ENCODE measurements at regions not wholly inside any gene's neighbourhood (a gene's known extent, or its start where the extent isn't known, plus 50 kb on each side); places are given as distances from the start of the nearest gene placed in this dataset.

GRCh38 chr11:45517171-45517770, 148.2 kb downstream of the CHST1 start:
- no peaks in the 10 kb centered on the region for H3K27me3 Mint-ChIP-seq (ENCODE audit: low read depth)
- no peak overlapping the region for H3K4me3 Mint-ChIP-seq
- ATAC-seq = no peak
- H3K9me3 Mint-ChIP-seq = no peaks in the 10 kb centered on the region
- H3K4me1 Mint-ChIP-seq (ENCODE audit: low read depth) = no peaks in the 10 kb centered on the region
- no peak for DNase-seq
- H3K36me3 Mint-ChIP-seq (ENCODE audit: insufficient read depth) = no peaks in the 10 kb centered on the region

- H3K4me3 Mint-ChIP-seq = no peak overlapping the region
- peaks cover 2% of the 10 kb centered on the region for H3K27me3 Mint-ChIP-seq (ENCODE audit: low read depth)
- H3K36me3 Mint-ChIP-seq (ENCODE audit: insufficient read depth) = no peaks in the 10 kb centered on the region
- H3K4me1 Mint-ChIP-seq (ENCODE audit: low read depth) = no peaks in the 10 kb centered on the region
- no peaks in the 10 kb centered on the region for H3K9me3 Mint-ChIP-seq
- DNase-seq (no peak), ATAC-seq (no peak)
Measured at GRCh38 chr11:45513821-45514340, 151.5 kb downstream of the CHST1 start.

DNA sequence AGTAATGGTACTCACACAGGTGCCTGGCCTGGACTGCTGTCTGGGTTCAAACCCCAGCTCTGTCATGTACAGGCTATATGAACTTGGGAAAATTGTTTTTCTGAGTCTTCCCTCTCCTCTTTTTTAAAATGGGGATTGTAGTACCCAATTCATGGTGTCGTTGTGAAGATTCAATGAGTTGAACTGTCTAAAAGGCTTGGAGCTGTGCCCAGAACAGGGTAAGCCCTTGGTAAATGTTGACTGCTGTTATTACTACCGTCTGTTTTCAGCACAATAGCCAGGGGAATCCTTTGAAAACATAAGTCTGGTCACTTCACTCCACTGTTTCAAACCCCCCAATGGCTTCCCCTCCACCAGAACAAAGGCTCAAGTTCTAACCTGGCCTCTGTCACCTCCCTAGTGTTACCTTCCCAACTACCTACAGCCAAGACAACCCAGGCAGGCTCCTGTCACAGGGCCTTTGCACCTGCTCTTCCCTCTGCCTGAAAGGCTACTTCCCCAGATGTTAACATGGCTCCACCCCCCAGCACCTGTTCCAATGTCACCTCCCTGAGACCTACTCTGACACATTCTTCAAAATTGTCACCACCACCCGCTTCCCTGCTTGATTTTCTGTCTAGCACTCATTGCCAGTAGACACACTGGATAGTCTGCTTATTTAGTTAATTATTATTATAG, 152.8 kb downstream of the CHST1 start:
- H3K4me3 Mint-ChIP-seq = no peak overlapping the region
- DNase-seq (no peak), ATAC-seq (no peak)
- H3K27me3 Mint-ChIP-seq (ENCODE audit: low read depth) = peaks cover 2% of the 10 kb centered on the region
- H3K9me3 Mint-ChIP-seq = no peaks in the 10 kb centered on the region
- no peaks in the 10 kb centered on the region for H3K4me1 Mint-ChIP-seq (ENCODE audit: low read depth)
- H3K36me3 Mint-ChIP-seq (ENCODE audit: insufficient read depth) = no peaks in the 10 kb centered on the region

- Mint-ChIP-seq H3K36me3 (ENCODE audit: insufficient read depth) (no peaks in the 10 kb centered on the region), H3K9me3 (no peaks in the 10 kb centered on the region), H3K27me3 (ENCODE audit: low read depth) (peaks cover 2% of the 10 kb centered on the region), H3K4me1 (ENCODE audit: low read depth) (no peaks in the 10 kb centered on the region), H3K4me3 (no peak overlapping the region)
- no peak for ATAC-seq
- DNase-seq = no peak
Measured at GRCh38 chr11:45511566-45511965, 153.9 kb downstream of the CHST1 start.

GRCh38 chr11:45507916-45508315, 157.5 kb downstream of the CHST1 start:
- ATAC-seq = no peak
- DNase-seq = no peak
- H3K4me1 Mint-ChIP-seq (ENCODE audit: low read depth) = no peaks in the 10 kb centered on the region
- H3K36me3 Mint-ChIP-seq (ENCODE audit: insufficient read depth) = no peaks in the 10 kb centered on the region
- H3K9me3 Mint-ChIP-seq = peaks cover 5% of the 10 kb centered on the region
- H3K27me3 Mint-ChIP-seq (ENCODE audit: low read depth) = peaks cover 2% of the 10 kb centered on the region
- no peak overlapping the region for H3K4me3 Mint-ChIP-seq

GRCh38 chr11:45503311-45503710, 162.1 kb downstream of the CHST1 start:
- ATAC-seq (no peak), DNase-seq (no peak)
- peaks cover 7% of the 10 kb centered on the region for H3K9me3 Mint-ChIP-seq
- H3K27me3 Mint-ChIP-seq (ENCODE audit: low read depth) = peaks cover 20% of the 10 kb centered on the region
- no peak overlapping the region for H3K4me3 Mint-ChIP-seq
- H3K4me1 Mint-ChIP-seq (ENCODE audit: low read depth) = no peaks in the 10 kb centered on the region
- H3K36me3 Mint-ChIP-seq (ENCODE audit: insufficient read depth) = no peaks in the 10 kb centered on the region

- Mint-ChIP-seq H3K4me1 (ENCODE audit: low read depth) (no peaks in the 10 kb centered on the region), H3K4me3 (no peak overlapping the region), H3K27me3 (ENCODE audit: low read depth) (peaks cover 23% of the 10 kb centered on the region), H3K9me3 (peaks cover 13% of the 10 kb centered on the region), H3K36me3 (ENCODE audit: insufficient read depth) (no peaks in the 10 kb centered on the region)
- DNase-seq (no peak), ATAC-seq (no peak)
Measured at GRCh38 chr11:45502226-45502545, 163.2 kb downstream of the CHST1 start.

DNA sequence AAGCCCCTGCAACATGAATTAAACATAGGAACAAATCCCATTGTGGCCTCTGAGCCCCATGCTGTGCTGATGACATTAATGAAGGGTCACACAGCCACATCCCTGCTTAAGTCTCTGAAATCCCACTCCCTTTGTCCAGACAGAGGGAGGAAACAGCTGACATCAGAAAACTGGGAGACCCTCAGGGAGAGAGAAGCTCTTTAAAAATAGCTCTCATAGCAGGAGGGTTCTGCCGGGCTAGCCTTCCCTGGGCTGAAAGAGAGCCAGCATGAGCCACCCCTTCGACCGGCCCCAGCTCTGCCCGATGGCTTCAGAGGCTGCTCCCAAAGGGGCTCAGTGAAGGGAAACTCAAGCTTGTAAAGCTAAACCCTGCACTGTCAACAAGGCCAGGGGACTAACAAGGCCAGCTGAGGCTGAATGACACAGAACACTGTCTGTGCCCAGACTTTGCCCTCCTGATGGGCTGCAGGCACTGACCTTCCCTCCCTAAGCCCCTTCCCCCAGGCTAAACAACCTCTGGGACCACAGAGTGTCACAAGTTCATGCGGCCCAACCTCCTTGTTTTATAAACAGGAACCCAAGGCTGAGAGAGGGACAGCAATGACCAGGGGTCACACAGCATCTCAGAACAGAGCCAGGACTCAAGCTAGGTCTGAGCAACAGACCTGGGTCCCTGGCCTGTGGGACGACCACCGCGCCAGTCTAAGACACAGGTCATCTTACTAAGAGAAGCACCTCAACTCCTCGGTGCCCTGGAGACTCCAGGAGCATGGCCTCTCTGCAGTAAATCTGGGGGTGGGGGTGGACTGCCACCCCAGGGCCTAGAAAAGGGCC, 163.8 kb downstream of the CHST1 start:
- peaks cover 23% of the 10 kb centered on the region for H3K27me3 Mint-ChIP-seq (ENCODE audit: low read depth)
- DNase-seq (no peak), ATAC-seq (no peak)
- no peak overlapping the region for H3K4me3 Mint-ChIP-seq
- H3K9me3 Mint-ChIP-seq = peaks cover 13% of the 10 kb centered on the region
- no peaks in the 10 kb centered on the region for H3K36me3 Mint-ChIP-seq (ENCODE audit: insufficient read depth)
- H3K4me1 Mint-ChIP-seq (ENCODE audit: low read depth) = no peaks in the 10 kb centered on the region

- Mint-ChIP-seq H3K27me3 (ENCODE audit: low read depth) (peaks cover 24% of the 10 kb centered on the region), H3K4me1 (ENCODE audit: low read depth) (no peaks in the 10 kb centered on the region), H3K9me3 (peaks cover 13% of the 10 kb centered on the region), H3K4me3 (no peak overlapping the region), H3K36me3 (ENCODE audit: insufficient read depth) (no peaks in the 10 kb centered on the region)
- no peak for DNase-seq
- ATAC-seq = no peak
Measured at GRCh38 chr11:45500451-45500850, 165.0 kb downstream of the CHST1 start.

DNA sequence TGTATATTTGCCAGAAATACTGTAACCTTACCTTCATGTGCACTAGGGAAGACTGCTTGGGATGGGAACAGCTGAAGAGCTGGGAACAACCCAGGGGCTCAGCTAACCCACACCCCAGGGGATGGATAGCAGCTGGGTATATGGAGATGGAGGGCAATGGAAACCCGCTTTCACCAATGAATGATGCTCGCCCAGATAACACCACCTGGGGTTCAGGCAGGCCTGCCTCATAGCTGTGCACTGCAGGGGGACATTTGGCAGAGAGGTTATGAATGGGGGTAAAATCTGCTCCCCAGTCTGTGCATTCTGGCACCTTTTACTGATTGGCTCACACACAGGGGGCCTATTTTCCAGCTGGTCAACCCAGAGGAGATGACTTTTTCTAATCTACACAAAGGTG, 170.7 kb downstream of the CHST1 start:
- DNase-seq (no peak), ATAC-seq (no peak)
- Mint-ChIP-seq H3K9me3 (peaks cover 6% of the 10 kb centered on the region), H3K4me3 (no peak overlapping the region), H3K4me1 (ENCODE audit: low read depth) (no peaks in the 10 kb centered on the region), H3K27me3 (ENCODE audit: low read depth) (peaks cover 15% of the 10 kb centered on the region), H3K36me3 (ENCODE audit: insufficient read depth) (no peaks in the 10 kb centered on the region)

- H3K4me1 Mint-ChIP-seq (ENCODE audit: low read depth) = no peaks in the 10 kb centered on the region
- peaks cover 3% of the 10 kb centered on the region for H3K27me3 Mint-ChIP-seq (ENCODE audit: low read depth)
- H3K36me3 Mint-ChIP-seq (ENCODE audit: insufficient read depth) = no peaks in the 10 kb centered on the region
- DNase-seq (no peak), ATAC-seq (no peak)
- H3K4me3 Mint-ChIP-seq = no peak overlapping the region
- H3K9me3 Mint-ChIP-seq = no peaks in the 10 kb centered on the region
Measured at GRCh38 chr11:45489281-45489905, 176.0 kb downstream of the CHST1 start.

- H3K4me1 Mint-ChIP-seq (ENCODE audit: low read depth) = no peaks in the 10 kb centered on the region
- no peaks in the 10 kb centered on the region for H3K9me3 Mint-ChIP-seq
- H3K27me3 Mint-ChIP-seq (ENCODE audit: low read depth) = peaks cover 9% of the 10 kb centered on the region
- no peaks in the 10 kb centered on the region for H3K36me3 Mint-ChIP-seq (ENCODE audit: insufficient read depth)
- ATAC-seq (no peak), DNase-seq (no peak)
- no peak overlapping the region for H3K4me3 Mint-ChIP-seq
Measured at GRCh38 chr11:45486461-45486860, 179.0 kb downstream of the CHST1 start.

GRCh38 chr11:45485070-45485707, 180.2 kb downstream of the CHST1 start:
- DNase-seq (no peak), ATAC-seq (no peak)
- Mint-ChIP-seq H3K4me1 (ENCODE audit: low read depth) (no peaks in the 10 kb centered on the region), H3K4me3 (no peak overlapping the region), H3K9me3 (no peaks in the 10 kb centered on the region), H3K27me3 (ENCODE audit: low read depth) (peaks cover 18% of the 10 kb centered on the region), H3K36me3 (ENCODE audit: insufficient read depth) (no peaks in the 10 kb centered on the region)

DNA sequence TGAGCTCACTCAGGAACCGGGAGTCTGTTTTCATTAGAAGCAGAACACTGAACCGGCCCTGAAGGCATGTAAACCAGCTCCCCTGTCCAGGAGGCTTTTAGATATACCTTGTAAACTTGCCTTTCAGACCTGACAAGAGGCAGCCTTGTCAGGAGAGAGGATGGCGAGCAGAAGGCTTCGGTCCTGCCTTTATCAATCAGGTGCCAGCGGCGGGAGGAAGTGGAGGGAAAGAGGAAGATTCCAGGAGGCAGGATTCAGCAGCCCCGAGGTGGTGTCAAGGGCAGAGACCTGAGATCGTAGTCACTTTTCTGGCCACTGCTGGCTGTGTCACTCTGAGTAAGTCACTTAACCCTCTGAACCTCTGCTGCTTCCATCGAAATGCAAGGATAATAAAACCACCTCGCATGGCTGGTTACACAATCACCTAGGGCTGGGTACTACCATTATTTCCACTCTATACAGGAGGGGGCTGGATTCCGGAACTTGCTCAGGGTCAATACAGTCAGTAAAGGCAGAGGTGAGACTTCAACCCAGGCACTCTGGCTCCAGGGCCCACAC, 181.0 kb downstream of the CHST1 start:
- no peak overlapping the region for H3K4me3 Mint-ChIP-seq
- no peak for DNase-seq
- H3K4me1 Mint-ChIP-seq (ENCODE audit: low read depth) = no peaks in the 10 kb centered on the region
- H3K36me3 Mint-ChIP-seq (ENCODE audit: insufficient read depth) = no peaks in the 10 kb centered on the region
- no peaks in the 10 kb centered on the region for H3K9me3 Mint-ChIP-seq
- H3K27me3 Mint-ChIP-seq (ENCODE audit: low read depth) = peaks cover 25% of the 10 kb centered on the region
- ATAC-seq = no peak

All from activated T-cell treated with anti-CD3 and anti-CD28 coated beads, Interleukin-2, amount 50 U/mL, for 4 hours (primary cell).